Parathyroid adenoma (tissue), 2 donors: ENCODE measurements at regions not wholly inside any gene's neighbourhood (a gene's known extent, or its start where the extent isn't known, plus 50 kb on each side); places are given as distances from the start of the nearest gene placed in this dataset.

ENCODE experiments used
- H2AFZ ChIP-seq: fragments of 300-600 bp; sonication (generic); one replicate; pipeline ENCODE4 v1.7.0; 2017; ENCODE audit warnings: antibody characterized with exemption, mild to moderate bottlenecking
- H3K27ac ChIP-seq: fragments of 300-600 bp; sonication (generic); one replicate; pipeline ENCODE4 v1.7.0; 2017
- H3K27me3 ChIP-seq: fragments of 300-600 bp; sonication (generic); one replicate; pipeline ENCODE4 v1.7.0; 2017; ENCODE audit warnings: low read length; ENCODE audit not compliant: control insufficient read depth, insufficient read depth
- H3K36me3 ChIP-seq: fragments of 300-600 bp; sonication (generic); one replicate; pipeline ENCODE4 v1.7.0; 2017; ENCODE audit warnings: low read length; ENCODE audit not compliant: control insufficient read depth, insufficient read depth
- H3K4me1 ChIP-seq: fragments of 300-600 bp; sonication (generic); one replicate; pipeline ENCODE4 v1.7.0; 2017; ENCODE audit warnings: control low read depth
- H3K4me2 ChIP-seq: fragments of 300-600 bp; sonication (generic); one replicate; pipeline ENCODE4 v1.7.0; 2017; ENCODE audit warnings: low read length
- H3K4me3 ChIP-seq: fragments of 300-600 bp; sonication (generic); one replicate; pipeline ENCODE4 v1.7.0; 2017; ENCODE audit warnings: low read depth, low read length
- H3K79me2 ChIP-seq: fragments of 300-600 bp; sonication (generic); one replicate; pipeline ENCODE4 v1.7.0; 2017; ENCODE audit warnings: control low read depth
- H3K9ac ChIP-seq: fragments of 300-600 bp; sonication (generic); one replicate; pipeline ENCODE4 v1.7.0; 2017; ENCODE audit warnings: mild to moderate bottlenecking
- H3K9me3 ChIP-seq: fragments of 300-600 bp; sonication (generic); one replicate; pipeline ENCODE4 v1.7.0; 2017; ENCODE audit warnings: low read length; ENCODE audit not compliant: control insufficient read depth
- TF ChIP-seq, protein P1 (sequence below): fragments of 300-600 bp; sonication (generic); IDR thresholded peaks from one replicate; pipeline ENCODE4 v1.7.0; 2017; ENCODE audit warnings: antibody characterized with exemption, mild to moderate bottlenecking
- donor health status: primary hyperparathyroidism.

GRCh38 chr22:49535126-49535525 lies 292.5 kb downstream of the BRD1 start:
- Histone ChIP-seq H3K36me3 (no peaks in the 10 kb centered on the region), H3K9me3 (no peaks in the 10 kb centered on the region), H3K27ac (no peak overlapping the region), H2AFZ (no peak overlapping the region), H3K27me3 (no peaks in the 10 kb centered on the region), H3K4me3 (no peak overlapping the region), H3K79me2 (no peaks in the 10 kb centered on the region), H3K4me1 (no peaks in the 10 kb centered on the region), H3K4me2 (no peak overlapping the region), H3K9ac (no peak overlapping the region)
- TF ChIP-seq, protein P1, sequence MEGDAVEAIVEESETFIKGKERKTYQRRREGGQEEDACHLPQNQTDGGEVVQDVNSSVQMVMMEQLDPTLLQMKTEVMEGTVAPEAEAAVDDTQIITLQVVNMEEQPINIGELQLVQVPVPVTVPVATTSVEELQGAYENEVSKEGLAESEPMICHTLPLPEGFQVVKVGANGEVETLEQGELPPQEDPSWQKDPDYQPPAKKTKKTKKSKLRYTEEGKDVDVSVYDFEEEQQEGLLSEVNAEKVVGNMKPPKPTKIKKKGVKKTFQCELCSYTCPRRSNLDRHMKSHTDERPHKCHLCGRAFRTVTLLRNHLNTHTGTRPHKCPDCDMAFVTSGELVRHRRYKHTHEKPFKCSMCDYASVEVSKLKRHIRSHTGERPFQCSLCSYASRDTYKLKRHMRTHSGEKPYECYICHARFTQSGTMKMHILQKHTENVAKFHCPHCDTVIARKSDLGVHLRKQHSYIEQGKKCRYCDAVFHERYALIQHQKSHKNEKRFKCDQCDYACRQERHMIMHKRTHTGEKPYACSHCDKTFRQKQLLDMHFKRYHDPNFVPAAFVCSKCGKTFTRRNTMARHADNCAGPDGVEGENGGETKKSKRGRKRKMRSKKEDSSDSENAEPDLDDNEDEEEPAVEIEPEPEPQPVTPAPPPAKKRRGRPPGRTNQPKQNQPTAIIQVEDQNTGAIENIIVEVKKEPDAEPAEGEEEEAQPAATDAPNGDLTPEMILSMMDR: no peak

GRCh38 chr22:49534386-49534785 lies 293.3 kb downstream of the BRD1 start:
- Histone ChIP-seq H3K4me3 (no peak overlapping the region), H3K9ac (no peak overlapping the region), H3K4me2 (no peak overlapping the region), H3K27me3 (no peaks in the 10 kb centered on the region), H2AFZ (no peak overlapping the region), H3K36me3 (no peaks in the 10 kb centered on the region), H3K4me1 (no peaks in the 10 kb centered on the region), H3K9me3 (no peaks in the 10 kb centered on the region), H3K27ac (no peak overlapping the region), H3K79me2 (no peaks in the 10 kb centered on the region)
- TF ChIP-seq, protein P1: no peak

- Histone ChIP-seq H3K4me1 (no peaks in the 10 kb centered on the region), H2AFZ (no peak overlapping the region), H3K4me3 (no peak overlapping the region), H3K9ac (no peak overlapping the region), H3K27me3 (no peaks in the 10 kb centered on the region), H3K4me2 (no peak overlapping the region), H3K79me2 (no peaks in the 10 kb centered on the region), H3K36me3 (no peaks in the 10 kb centered on the region), H3K27ac (no peak overlapping the region), H3K9me3 (no peaks in the 10 kb centered on the region)
- TF ChIP-seq, protein P1: no peak
Observed at GRCh38 chr22:49533886-49534285, 293.8 kb downstream of the BRD1 start.

DNA sequence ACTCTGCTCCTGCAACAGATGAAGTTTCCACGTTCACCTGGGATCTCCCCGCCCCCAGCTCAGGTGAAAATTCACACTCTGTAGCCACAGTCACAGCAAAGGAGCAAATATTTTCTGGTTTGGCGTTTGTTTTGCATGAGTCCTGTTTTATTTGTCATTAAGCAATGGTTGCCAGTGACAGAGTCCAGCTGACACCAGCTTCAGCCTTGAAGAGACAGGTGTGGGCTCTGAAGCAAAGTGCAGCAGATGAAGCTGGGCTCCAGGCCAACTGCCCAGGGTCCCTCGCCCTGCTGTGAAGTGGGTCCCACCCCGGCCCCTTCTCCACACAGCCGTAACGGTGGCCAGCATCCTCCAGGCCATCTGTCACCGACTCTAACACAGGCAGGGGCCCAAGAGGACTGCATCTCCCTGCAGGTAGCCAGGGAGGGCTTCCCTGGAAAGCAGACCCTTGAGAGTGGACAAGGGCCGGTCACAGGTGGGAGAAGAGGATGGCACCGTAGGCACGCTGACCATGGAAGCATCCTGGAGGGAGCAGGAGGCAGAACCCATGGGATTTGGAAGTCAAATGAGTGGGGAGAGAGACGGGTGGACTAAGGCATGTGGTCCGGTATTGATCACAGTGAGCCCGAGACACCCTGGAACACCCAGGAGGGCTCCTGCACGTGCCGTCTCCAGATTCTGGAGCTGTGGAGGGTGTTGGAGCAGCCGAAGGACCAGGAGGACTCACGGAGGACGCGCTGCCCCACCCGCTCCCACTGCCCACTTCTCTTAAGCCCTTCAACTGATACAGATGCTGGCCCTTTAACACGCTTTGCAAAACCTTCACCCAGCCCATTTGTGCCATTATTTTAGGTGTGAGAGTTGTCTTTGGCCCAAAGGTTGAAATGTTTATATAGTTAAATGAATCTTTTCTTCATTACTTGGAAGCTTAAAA lies 294.5 kb downstream of the BRD1 start:
- no peak overlapping the region for H3K27ac ChIP-seq
- no peak overlapping the region for H3K4me3 ChIP-seq
- no peak overlapping the region for H3K9ac ChIP-seq
- no peaks in the 10 kb centered on the region for H3K4me1 ChIP-seq
- no peak overlapping the region for H3K4me2 ChIP-seq
- no peak overlapping the region for H2AFZ ChIP-seq
- no peaks in the 10 kb centered on the region for H3K79me2 ChIP-seq
- no peaks in the 10 kb centered on the region for H3K9me3 ChIP-seq
- no peaks in the 10 kb centered on the region for H3K27me3 ChIP-seq
- H3K36me3 ChIP-seq: no peaks in the 10 kb centered on the region
- TF ChIP-seq, protein P1: no peak

DNA sequence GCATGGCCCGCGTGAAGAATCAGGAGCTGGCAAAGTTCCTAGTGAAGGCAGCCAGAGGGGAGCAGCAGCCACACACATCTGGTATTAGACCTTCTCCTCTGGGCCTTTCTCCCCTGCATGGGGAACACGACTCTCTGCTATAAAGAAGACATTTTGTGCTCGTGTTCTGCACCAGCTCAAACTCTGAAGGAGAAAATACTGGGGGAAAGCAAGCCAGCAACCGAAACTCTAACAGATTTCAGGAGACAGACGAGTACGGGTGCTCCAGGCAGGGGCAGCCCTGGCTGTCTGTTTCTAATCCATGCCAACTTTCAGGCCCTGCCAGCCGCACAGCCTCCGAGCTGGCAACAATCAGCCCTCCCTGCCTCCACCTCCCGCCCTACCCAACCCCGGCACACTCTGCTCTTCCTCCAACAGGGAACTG lies 296.3 kb downstream of the BRD1 start:
- TF ChIP-seq, protein P1: no peak
- no peak overlapping the region for H2AFZ ChIP-seq
- H3K36me3 ChIP-seq: no peaks in the 10 kb centered on the region
- no peak overlapping the region for H3K27ac ChIP-seq
- no peaks in the 10 kb centered on the region for H3K27me3 ChIP-seq
- no peaks in the 10 kb centered on the region for H3K9me3 ChIP-seq
- no peak overlapping the region for H3K4me2 ChIP-seq
- no peaks in the 10 kb centered on the region for H3K79me2 ChIP-seq
- H3K9ac ChIP-seq: no peak overlapping the region
- no peaks in the 10 kb centered on the region for H3K4me1 ChIP-seq
- H3K4me3 ChIP-seq: no peak overlapping the region
